ENCODE measurements at regions not wholly inside any gene's neighbourhood (a gene's known extent, or its start where the extent isn't known, plus 50 kb on each side); places are given as distances from the start of the nearest gene placed in this dataset.
A peak's percentile ranks its signal among the peaks of the same experiment; 100 is the strongest.

- WGBS (ENCODE audit: low lambda C conversion rate), result 25% methylated on average over 6 of the region's 6 CpGs
- Histone ChIP-seq H3K79me2 (ENCODE audit: insufficient read depth) (no peaks in the 10 kb centered on the region), H3K27ac (ENCODE audit: low read depth in 2 of 2, low read length in 1 of 2) (no peak overlapping the region), H3K9ac (no peak overlapping the region), H3K36me3 (replicated peaks in 1 of 2; ENCODE audit: control insufficient read depth in 1 of 2, insufficient read depth in 2 of 2, low read length in 1 of 2) (no peaks in the 10 kb centered on the region), H3K9me3 (no peaks in the 10 kb centered on the region), H3K4me3 (ENCODE audit: low read depth in 2 of 2, low read length in 1 of 2) (no peak overlapping the region), H3K27me3 (ENCODE audit: insufficient read depth) (peaks cover 7% of the 10 kb centered on the region; the same call in 1 of the 2 replicates), H2AFZ (ENCODE audit: low read depth) (no peak overlapping the region), H3K9me2 (no peaks in the 10 kb centered on the region), H3F3A (replicated peaks; ENCODE audit: insufficient read depth) (no peaks in the 10 kb centered on the region), H4K20me1 (ENCODE audit: insufficient read depth) (no peaks in the 10 kb centered on the region), H3K4me1 (ENCODE audit: control insufficient read depth in 1 of 2, insufficient read depth in 2 of 2, low read depth in 1 of 2, low read length in 1 of 2) (no peaks in the 10 kb centered on the region; a peak in 1 of 4 replicates), H3K4me2 (no peak overlapping the region)
- TF ChIP-seq REST (IDR thresholded peaks at IDR 0.05; ENCODE audit: low read depth, low read length) (0 out of 2 replicates have a peak, but pooled peaks have one; percentile 7), TAF1 (IDR thresholded peaks at IDR 0.05; ENCODE audit: borderline replicate concordance, low read depth, low read length) (no peak)
- CTCF ChIA-PET, result interaction anchor here (0.9 kb wide), 1 partner anchor 46 kb away, joined by 3 read pairs; no protein-coding TSS in a partner anchor
- no peak for DNase-seq
- POLR2A ChIA-PET, result no interaction called here
These were observed 286.3 kb downstream of the FAM43A start for GRCh38 chr3:194971965-194972364.

GRCh38 chr3:194972641-194973040, 287.0 kb downstream of the FAM43A start:
- Histone ChIP-seq H3K4me2 (no peak overlapping the region), H3K4me1 (ENCODE audit: control insufficient read depth in 1 of 2, insufficient read depth in 2 of 2, low read depth in 1 of 2, low read length in 1 of 2) (no peaks in the 10 kb centered on the region; a peak in 1 of 4 replicates), H3K36me3 (replicated peaks in 1 of 2; ENCODE audit: control insufficient read depth in 1 of 2, insufficient read depth in 2 of 2, low read length in 1 of 2) (no peaks in the 10 kb centered on the region), H3K79me2 (ENCODE audit: insufficient read depth) (no peaks in the 10 kb centered on the region), H3K27me3 (ENCODE audit: insufficient read depth) (peaks cover 6% of the 10 kb centered on the region; the same call in 1 of the 2 replicates), H3K27ac (ENCODE audit: low read depth in 2 of 2, low read length in 1 of 2) (no peak overlapping the region), H4K20me1 (ENCODE audit: insufficient read depth) (no peaks in the 10 kb centered on the region), H3K9me2 (no peaks in the 10 kb centered on the region), H3F3A (replicated peaks; ENCODE audit: insufficient read depth) (no peaks in the 10 kb centered on the region), H3K9me3 (no peaks in the 10 kb centered on the region), H3K9ac (no peak overlapping the region), H2AFZ (ENCODE audit: low read depth) (no peak overlapping the region), H3K4me3 (ENCODE audit: low read depth in 2 of 2, low read length in 1 of 2) (no peak overlapping the region)
- CTCF ChIA-PET, result interaction anchor here (1.3 kb wide), 1 partner anchor 12 kb away, joined by 3 read pairs; no protein-coding TSS in a partner anchor
- no peak for DNase-seq
- 67% methylated on average over 5 of the region's 6 CpGs for WGBS (ENCODE audit: low lambda C conversion rate)
- POLR2A ChIA-PET, result no interaction called here
- TF ChIP-seq RAD21 (IDR thresholded peaks at IDR 0.05; ENCODE audit: low read length) (no peak), USF1 (IDR thresholded peaks at IDR 0.05; ENCODE audit: borderline replicate concordance, low read depth) (no peak), NRF1 (IDR thresholded peaks at IDR 0.05; ENCODE audit: low read depth, low read length) (no peak), EZH2phosphoT487 (IDR thresholded peaks at IDR 0.05; ENCODE audit: borderline replicate concordance, low read depth) (no peak), ZBTB33 (IDR thresholded peaks at IDR 0.05; ENCODE audit: borderline replicate concordance, low read depth) (no peak), MAX (IDR thresholded peaks at IDR 0.05; ENCODE audit: low read depth) (no peak), PBX3 (IDR thresholded peaks at IDR 0.05) (no peak), TEAD4 (IDR thresholded peaks at IDR 0.05; ENCODE audit: borderline replicate concordance, insufficient read depth) (no peak), USF2 (IDR thresholded peaks at IDR 0.05; ENCODE audit: borderline replicate concordance, low read depth, low read length) (no peak), SMC3 (IDR thresholded peaks at IDR 0.05; ENCODE audit: low read depth, low read length) (no peak), CTCF (IDR thresholded peaks at IDR 0.05) (no peak), RXRA (IDR thresholded peaks at IDR 0.05; ENCODE audit: borderline replicate concordance, low read depth) (no peak), TAF1 (IDR thresholded peaks at IDR 0.05; ENCODE audit: borderline replicate concordance, low read depth, low read length) (no peak), GATA2 (CRISPR knock-in tag; IDR thresholded peaks at IDR 0.05) (no peak)
